Neural cell (in vitro differentiated cells): ENCODE measurements at regions not wholly inside any gene's neighbourhood (a gene's known extent, or its start where the extent isn't known, plus 50 kb on each side); places are given as distances from the start of the nearest gene placed in this dataset.

Experiments
- H2AFZ ChIP-seq: fragments of 200-600, 300-800 bp; sonication (generic), shearing (Covaris generic); 2 replicates; pipeline ENCODE4 v1.6.0; 2014; ENCODE audit warnings: low read depth, mild to moderate bottlenecking, antibody characterized with exemption, low read length, moderate library complexity
- H3F3A ChIP-seq: fragments of 200-600 bp; shearing (Covaris generic); 2 replicates; pipeline ENCODE4 v1.6.1; 2016; ENCODE audit warnings: mild to moderate bottlenecking, moderate library complexity, mixed read lengths, antibody characterized with exemption, low read length; ENCODE audit not compliant: insufficient read depth, poor library complexity, severe bottlenecking
- H3K27ac ChIP-seq: fragments of 200-600, 300-800 bp; sonication (generic), shearing (Covaris generic); 2 replicates; pipeline ENCODE4 v1.5.1; 2014; ENCODE audit warnings: mild to moderate bottlenecking, low read length, moderate library complexity
- H3K27me3 ChIP-seq: fragments of 300-800, 200-600 bp; sonication (generic), shearing (Covaris generic); 2 replicates; pipeline ENCODE4 v1.6.0; 2014; ENCODE audit warnings: mild to moderate bottlenecking, low read depth, low read length, moderate library complexity; ENCODE audit not compliant: insufficient read depth
- H3K36me3 ChIP-seq: fragments of 300-800, 200-600 bp; sonication (generic), shearing (Covaris generic); 2 replicates; pipeline ENCODE4 v1.5.1; 2014; ENCODE audit warnings: mild to moderate bottlenecking, antibody characterized with exemption, low read length, moderate library complexity; ENCODE audit not compliant: insufficient read depth
- H3K4me2 ChIP-seq: fragments of 300-800, 200-600 bp; sonication (generic), shearing (Covaris generic); 2 replicates; pipeline ENCODE4 v1.6.0; 2014; ENCODE audit warnings: mild to moderate bottlenecking, low read length
- H3K4me3 ChIP-seq: fragments of 300-800, 200-600 bp; sonication (generic), shearing (Covaris generic); 2 replicates; pipeline ENCODE4 v1.5.1; 2014; ENCODE audit warnings: mild to moderate bottlenecking, low read length, moderate library complexity
- H3K79me2 ChIP-seq: fragments of 200-600 bp; shearing (Covaris generic); replicated peaks from 2 replicates; pipeline ENCODE4 v1.6.0; 2014; ENCODE audit warnings: mild to moderate bottlenecking, low read length, moderate library complexity; ENCODE audit not compliant: insufficient read depth
- H3K9ac ChIP-seq: fragments of 300-800, 200-600 bp; sonication (generic), shearing (Covaris generic); 2 replicates; pipeline ENCODE4 v1.6.1; 2016; ENCODE audit warnings: mild to moderate bottlenecking, low read length, mixed read lengths
- H3K9me2 ChIP-seq: fragments of 200-600 bp; shearing (Covaris generic); 2 replicates; pipeline ENCODE4 v1.6.1; 2016; ENCODE audit warnings: mild to moderate bottlenecking, low read length, mixed read lengths; ENCODE audit not compliant: insufficient read depth
- H3K9me3 ChIP-seq: fragments of 200-600, 300-800 bp; sonication (generic), shearing (Covaris generic); 2 replicates; pipeline ENCODE4 v1.6.1; 2016; ENCODE audit warnings: mild to moderate bottlenecking, mixed run types, low read length, moderate library complexity, mixed read lengths
- H4K20me1 ChIP-seq: fragments of 200-600 bp; shearing (Covaris generic); 2 replicates; pipeline ENCODE4 v1.6.1; 2016; ENCODE audit warnings: mild to moderate bottlenecking, mixed run types; ENCODE audit not compliant: insufficient read depth
- CTCF ChIP-seq: fragments of 450-650 bp; IDR thresholded peaks from 2 replicates; pipeline ENCODE4 v1.5.1; 2014; ENCODE audit warnings: antibody characterized with exemption, mild to moderate bottlenecking, moderate library complexity; ENCODE audit not compliant: poor library complexity, severe bottlenecking
- EP300 ChIP-seq: fragments of 450-650 bp; conservative IDR thresholded peaks from 2 replicates; pipeline ENCODE4 v1.6.1; 2014; ENCODE audit warnings: antibody characterized with exemption, mild to moderate bottlenecking, moderate library complexity; ENCODE audit not compliant: poor library complexity, severe bottlenecking
- EZH2 ChIP-seq: fragments of 200-600, 300-800 bp; shearing (Covaris generic), sonication (generic); IDR thresholded peaks from 2 replicates; pipeline ENCODE4 v1.6.1; 2014; ENCODE audit warnings: antibody characterized with exemption, low read length, borderline replicate concordance, mild to moderate bottlenecking; ENCODE audit not compliant: insufficient read depth, poor library complexity, severe bottlenecking
- MXI1 ChIP-seq: fragments of 450-650 bp; conservative IDR thresholded peaks from 2 replicates; pipeline ENCODE4 v1.6.1; 2014; ENCODE audit warnings: antibody characterized with exemption, mild to moderate bottlenecking; ENCODE audit not compliant: poor library complexity, severe bottlenecking
- POLR2AphosphoS5 ChIP-seq: IDR thresholded peaks from 2 replicates; pipeline ENCODE4 v1.6.1; 2012
- RAD21 ChIP-seq: fragments of 450-650 bp; conservative IDR thresholded peaks from 2 replicates; pipeline ENCODE4 v1.6.1; 2014; ENCODE audit warnings: antibody characterized with exemption, mild to moderate bottlenecking, moderate library complexity
- REST ChIP-seq: IDR thresholded peaks from 2 replicates; pipeline ENCODE4 v1.6.1; 2012; ENCODE audit warnings: borderline replicate concordance
- SMC3 ChIP-seq: fragments of 450-650 bp; conservative IDR thresholded peaks from 2 replicates; pipeline ENCODE4 v1.6.1; 2014; ENCODE audit warnings: antibody characterized with exemption, mild to moderate bottlenecking, moderate library complexity; ENCODE audit not compliant: poor library complexity
- TAF1 ChIP-seq: IDR thresholded peaks from 2 replicates; pipeline ENCODE4 v1.6.1; 2012; ENCODE audit warnings: low read depth

- Histone ChIP-seq H2AFZ (no peak overlapping the region), H3K9ac (no peak overlapping the region), H3K27ac (no peak overlapping the region), H3K9me2 (no peaks in the 10 kb centered on the region), H3K36me3 (no peaks in the 10 kb centered on the region), H4K20me1 (no peaks in the 10 kb centered on the region), H3K9me3 (no peaks in the 10 kb centered on the region), H3K27me3 (no peaks in the 10 kb centered on the region), H3K4me2 (no peak overlapping the region), H3K4me3 (no peak overlapping the region), H3F3A (no peaks in the 10 kb centered on the region), H3K79me2 (no peaks in the 10 kb centered on the region)
- TF ChIP-seq EZH2 (no peak), SMC3 (no peak), EP300 (no peak), POLR2AphosphoS5 (no peak), REST (no peak)
Measured at GRCh38 chr4:24659241-24659961, 75.0 kb upstream of the DHX15 start.

- Histone ChIP-seq H3K79me2 (no peaks in the 10 kb centered on the region), H3K9me2 (no peaks in the 10 kb centered on the region), H3K4me3 (no peak overlapping the region), H3K9me3 (no peaks in the 10 kb centered on the region), H3K4me2 (no peak overlapping the region), H3F3A (no peaks in the 10 kb centered on the region), H3K36me3 (no peaks in the 10 kb centered on the region), H3K27ac (no peak overlapping the region), H2AFZ (no peak overlapping the region), H3K27me3 (no peaks in the 10 kb centered on the region), H4K20me1 (no peaks in the 10 kb centered on the region), H3K9ac (no peak overlapping the region)
- TF ChIP-seq MXI1, result no peak
- no peak for TF ChIP-seq EZH2
- TF ChIP-seq TAF1, result no peak
- no peak for TF ChIP-seq SMC3
- no peak for TF ChIP-seq EP300
Measured at GRCh38 chr4:24662056-24662455, 77.7 kb upstream of the DHX15 start.

GRCh38 chr4:24662542-24662941 is 78.2 kb upstream of the DHX15 start:
- Histone ChIP-seq H3K9me2 (no peaks in the 10 kb centered on the region), H3K9ac (no peak overlapping the region), H3K4me2 (no peak overlapping the region), H3K27me3 (no peaks in the 10 kb centered on the region), H3K36me3 (no peaks in the 10 kb centered on the region), H2AFZ (no peak overlapping the region), H3K4me3 (no peak overlapping the region), H3K9me3 (no peaks in the 10 kb centered on the region), H3F3A (no peaks in the 10 kb centered on the region), H3K27ac (no peak overlapping the region), H4K20me1 (no peaks in the 10 kb centered on the region), H3K79me2 (no peaks in the 10 kb centered on the region)
- TF ChIP-seq EP300 (no peak), RAD21 (no peak), POLR2AphosphoS5 (no peak), TAF1 (no peak), MXI1 (no peak), SMC3 (no peak), REST (no peak), CTCF (no peak), EZH2 (no peak)
